ENCODE measurements at regions not wholly inside any gene's neighbourhood (a gene's known extent, or its start where the extent isn't known, plus 50 kb on each side); places are given as distances from the start of the nearest gene placed in this dataset.

DNA sequence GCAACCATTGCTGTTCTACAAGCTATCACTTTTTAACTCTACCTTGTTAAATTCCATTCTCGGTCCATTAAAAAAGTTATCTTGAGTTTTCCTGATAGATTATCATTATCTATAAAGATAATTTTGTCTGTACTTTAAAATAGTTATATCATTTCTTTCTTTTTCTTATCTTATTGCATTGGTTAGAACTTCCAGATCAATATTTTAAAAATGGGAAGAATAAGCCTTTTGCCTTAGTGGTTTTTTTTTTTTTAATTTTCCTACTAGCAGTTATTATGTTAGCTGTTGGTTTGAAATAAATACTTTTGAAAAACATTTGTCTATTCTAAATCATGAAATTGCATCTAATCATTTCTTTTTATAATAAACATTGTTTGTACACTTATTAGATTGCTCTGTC is 71.0 kb upstream of the ATF3 start:
- peaks cover 0 to 2% (median 0%) of the 10 kb centered on the region in 4 donors for H3K36me3 ChIP-seq (ENCODE audit: control insufficient read depth in 4 of 4, insufficient read depth in 3 of 4, low read depth in 1 of 4, low read length in 3 of 4)
- H3K9me3 ChIP-seq (ENCODE audit: control insufficient read depth in 4 of 4, low read length in 3 of 4): peaks cover 0 to 6% (median 1%) of the 10 kb centered on the region in 4 donors
- 7% methylated on average over 1 of the region's 1 CpG for WGBS
- no peak for DNase-seq (ENCODE audit: low spot score)
- no peaks in the 10 kb centered on the region for H3K27me3 ChIP-seq (ENCODE audit: control insufficient read depth in 4 of 4, insufficient read depth in 4 of 4, low read length in 3 of 4)
- H3K4me1 ChIP-seq (ENCODE audit: control insufficient read depth in 4 of 4, insufficient read depth in 4 of 4, low read length in 3 of 4): no peaks in the 10 kb centered on the region
- no peak overlapping the region for H3K27ac ChIP-seq (ENCODE audit: low read depth in 1 of 2, low read length in 2 of 2)
- no peak overlapping the region for H3K9ac ChIP-seq (ENCODE audit: low read depth in 1 of 2, low read length in 2 of 2)
- H3K4me3 ChIP-seq (ENCODE audit: low read depth in 1 of 3, low read length in 3 of 3): no peak overlapping the region
- TF ChIP-seq YY1 (IDR thresholded peaks at IDR 0.05) (no peak), HNF4G (IDR thresholded peaks at IDR 0.05) (no peak), EGR1 (IDR thresholded peaks at IDR 0.05; ENCODE audit: low read depth in 2 of 2) (no peak), ZBTB33 (IDR thresholded peaks at IDR 0.05) (no peak), RXRA (IDR thresholded peaks at IDR 0.05) (no peak), RAD21 (IDR thresholded peaks at IDR 0.05) (no peak), FOXA1 (IDR thresholded peaks at IDR 0.05) (no peak), SP1 (IDR thresholded peaks at IDR 0.05) (no peak), MAX (IDR thresholded peaks at IDR 0.05) (no peak)
- TF ChIP-seq, protein P1, sequence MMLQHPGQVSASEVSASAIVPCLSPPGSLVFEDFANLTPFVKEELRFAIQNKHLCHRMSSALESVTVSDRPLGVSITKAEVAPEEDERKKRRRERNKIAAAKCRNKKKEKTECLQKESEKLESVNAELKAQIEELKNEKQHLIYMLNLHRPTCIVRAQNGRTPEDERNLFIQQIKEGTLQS (IDR thresholded peaks at IDR 0.05): no peak
- TF ChIP-seq, protein P2, sequence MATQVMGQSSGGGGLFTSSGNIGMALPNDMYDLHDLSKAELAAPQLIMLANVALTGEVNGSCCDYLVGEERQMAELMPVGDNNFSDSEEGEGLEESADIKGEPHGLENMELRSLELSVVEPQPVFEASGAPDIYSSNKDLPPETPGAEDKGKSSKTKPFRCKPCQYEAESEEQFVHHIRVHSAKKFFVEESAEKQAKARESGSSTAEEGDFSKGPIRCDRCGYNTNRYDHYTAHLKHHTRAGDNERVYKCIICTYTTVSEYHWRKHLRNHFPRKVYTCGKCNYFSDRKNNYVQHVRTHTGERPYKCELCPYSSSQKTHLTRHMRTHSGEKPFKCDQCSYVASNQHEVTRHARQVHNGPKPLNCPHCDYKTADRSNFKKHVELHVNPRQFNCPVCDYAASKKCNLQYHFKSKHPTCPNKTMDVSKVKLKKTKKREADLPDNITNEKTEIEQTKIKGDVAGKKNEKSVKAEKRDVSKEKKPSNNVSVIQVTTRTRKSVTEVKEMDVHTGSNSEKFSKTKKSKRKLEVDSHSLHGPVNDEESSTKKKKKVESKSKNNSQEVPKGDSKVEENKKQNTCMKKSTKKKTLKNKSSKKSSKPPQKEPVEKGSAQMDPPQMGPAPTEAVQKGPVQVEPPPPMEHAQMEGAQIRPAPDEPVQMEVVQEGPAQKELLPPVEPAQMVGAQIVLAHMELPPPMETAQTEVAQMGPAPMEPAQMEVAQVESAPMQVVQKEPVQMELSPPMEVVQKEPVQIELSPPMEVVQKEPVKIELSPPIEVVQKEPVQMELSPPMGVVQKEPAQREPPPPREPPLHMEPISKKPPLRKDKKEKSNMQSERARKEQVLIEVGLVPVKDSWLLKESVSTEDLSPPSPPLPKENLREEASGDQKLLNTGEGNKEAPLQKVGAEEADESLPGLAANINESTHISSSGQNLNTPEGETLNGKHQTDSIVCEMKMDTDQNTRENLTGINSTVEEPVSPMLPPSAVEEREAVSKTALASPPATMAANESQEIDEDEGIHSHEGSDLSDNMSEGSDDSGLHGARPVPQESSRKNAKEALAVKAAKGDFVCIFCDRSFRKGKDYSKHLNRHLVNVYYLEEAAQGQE (IDR thresholded peaks at IDR 0.05): no peak

DNA sequence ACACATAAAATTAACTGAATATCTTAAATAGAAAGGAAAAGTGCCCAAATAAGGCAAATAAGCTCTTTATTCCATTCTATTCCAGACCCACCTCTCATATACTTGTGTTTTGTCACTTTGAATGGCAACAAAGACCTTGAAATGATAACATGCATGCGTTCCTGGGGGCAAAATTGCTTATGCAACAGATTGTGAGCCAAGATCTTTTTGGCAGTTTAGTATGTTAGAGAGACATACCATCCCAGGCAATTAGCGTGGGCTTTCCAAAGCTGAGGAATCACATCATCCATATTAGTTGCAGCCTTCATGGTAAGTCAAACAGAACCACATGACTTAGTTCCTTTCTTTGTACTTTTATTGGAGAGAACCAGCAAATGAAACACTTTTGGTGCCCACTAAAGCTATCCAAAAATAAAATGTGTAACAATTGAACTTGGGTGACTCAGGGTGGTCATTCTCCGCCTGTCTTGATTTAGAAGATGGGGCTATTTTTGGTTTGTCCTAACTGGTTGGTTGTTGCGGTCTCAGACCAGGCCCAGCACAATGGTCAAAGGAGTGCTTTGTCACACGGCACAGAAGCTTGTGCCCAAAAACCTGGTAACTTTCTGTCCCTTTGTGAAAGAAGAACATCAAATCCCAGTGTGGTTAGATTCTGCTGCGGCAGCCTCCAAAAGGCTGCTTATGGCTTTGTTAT is 68.7 kb upstream of the ATF3 start:
- WGBS: 84% methylated on average over 6 of the region's 6 CpGs
- DNase-seq (ENCODE audit: low spot score): no peak
- H3K27ac ChIP-seq (ENCODE audit: low read depth in 1 of 2, low read length in 2 of 2): no peak overlapping the region
- peaks cover 0 to 2% (median 0%) of the 10 kb centered on the region in 4 donors for H3K36me3 ChIP-seq (ENCODE audit: control insufficient read depth in 4 of 4, insufficient read depth in 3 of 4, low read depth in 1 of 4, low read length in 3 of 4)
- no peak overlapping the region for H3K4me3 ChIP-seq (ENCODE audit: low read depth in 1 of 3, low read length in 3 of 3)
- H3K27me3 ChIP-seq (ENCODE audit: control insufficient read depth in 4 of 4, insufficient read depth in 4 of 4, low read length in 3 of 4): no peaks in the 10 kb centered on the region
- peaks cover 0 to 6% (median 1%) of the 10 kb centered on the region in 4 donors for H3K9me3 ChIP-seq (ENCODE audit: control insufficient read depth in 4 of 4, low read length in 3 of 4)
- H3K4me1 ChIP-seq (ENCODE audit: control insufficient read depth in 4 of 4, insufficient read depth in 4 of 4, low read length in 3 of 4): no peaks in the 10 kb centered on the region
- no peak overlapping the region for H3K9ac ChIP-seq (ENCODE audit: low read depth in 1 of 2, low read length in 2 of 2)
- TF ChIP-seq SP1 (IDR thresholded peaks at IDR 0.05) (no peak), YY1 (IDR thresholded peaks at IDR 0.05) (no peak), HNF4A (conservative IDR thresholded peaks at IDR 0.05) (no peak), TAF1 (conservative IDR thresholded peaks at IDR 0.05) (no peak), HNF4G (IDR thresholded peaks at IDR 0.05) (no peak), MAX (IDR thresholded peaks at IDR 0.05) (no peak), RAD21 (IDR thresholded peaks at IDR 0.05) (no peak), FOXA2 (IDR thresholded peaks at IDR 0.05) (no peak), NR2F2 (IDR thresholded peaks at IDR 0.05) (no peak), EGR1 (IDR thresholded peaks at IDR 0.05; ENCODE audit: low read depth in 2 of 2) (no peak), RXRA (IDR thresholded peaks at IDR 0.05) (no peak), FOXA1 (IDR thresholded peaks at IDR 0.05) (no peak), ZBTB33 (IDR thresholded peaks at IDR 0.05) (no peak)
- TF ChIP-seq, protein P2 (IDR thresholded peaks at IDR 0.05): no peak
- TF ChIP-seq, protein P1 (IDR thresholded peaks at IDR 0.05): no peak

All from liver (tissue), 7 donors.